ENCODE measurements at regions not wholly inside any gene's neighbourhood (a gene's known extent, or its start where the extent isn't known, plus 50 kb on each side); places are given as distances from the start of the nearest gene placed in this dataset.

DNA sequence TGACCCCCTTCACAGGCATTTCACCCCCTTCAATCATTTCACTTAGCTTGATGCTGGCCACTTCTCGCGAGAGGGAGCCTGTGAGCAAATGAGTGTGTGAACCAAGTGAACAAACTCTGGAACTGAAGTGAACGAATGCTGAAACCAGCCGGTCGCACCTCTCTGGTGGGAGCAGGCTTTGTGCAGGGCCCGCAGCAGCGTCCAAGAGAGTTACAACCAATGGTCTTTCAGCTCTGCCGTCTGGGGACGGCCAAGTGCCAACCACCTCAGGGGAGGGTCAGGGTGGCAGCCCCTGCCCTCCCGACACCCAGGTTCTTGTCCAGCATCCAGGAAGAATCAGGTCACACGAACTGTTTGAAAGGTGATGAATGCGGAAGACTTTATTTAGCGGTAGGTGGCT is 764.0 kb downstream of the SUCLG1 start:
- TF ChIP-seq CTCF (conservative IDR thresholded peaks at IDR 0.05; ENCODE audit: low read depth, low read length) (no peak), EZH2phosphoT487 (IDR thresholded peaks at IDR 0.05; ENCODE audit: borderline replicate concordance, low read length) (no peak)
